ENCODE measurements at regions not wholly inside any gene's neighbourhood (a gene's known extent, or its start where the extent isn't known, plus 50 kb on each side); places are given as distances from the start of the nearest gene placed in this dataset.

DNA sequence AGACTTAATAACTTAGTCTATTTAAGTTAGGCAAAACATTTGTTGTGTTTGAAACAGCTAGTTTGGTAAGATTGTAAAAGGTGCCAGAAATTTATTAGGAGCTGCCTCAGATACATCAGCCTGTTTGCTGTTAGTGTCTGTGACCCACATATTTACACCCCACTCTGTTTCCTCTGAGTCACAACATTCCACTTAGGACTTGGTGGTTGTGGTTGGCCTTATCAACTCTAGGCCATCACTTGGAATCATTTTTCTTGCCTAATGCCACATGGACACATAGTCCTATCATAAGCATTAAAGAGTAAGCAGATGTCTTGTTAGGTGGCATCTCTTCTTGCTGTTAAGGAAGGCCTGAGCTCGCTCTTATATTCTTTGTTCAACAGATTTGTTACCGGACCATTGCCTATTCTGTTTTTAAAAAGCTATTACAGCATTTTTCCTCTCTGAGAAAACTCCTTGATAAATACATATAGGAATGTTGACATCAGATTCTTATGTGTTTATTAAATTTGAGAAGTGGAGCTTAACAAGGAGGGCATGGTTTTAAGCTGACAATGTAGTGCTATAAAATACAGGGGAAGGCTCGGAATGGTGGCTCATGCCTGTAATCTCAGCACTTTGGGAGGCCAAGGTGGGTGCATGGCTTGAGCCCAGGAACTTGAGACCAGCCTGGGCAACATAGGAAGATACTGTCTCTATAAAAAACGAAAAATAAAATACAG is 51.2 kb upstream of the PGRMC2 start:
- DNase-seq (ENCODE audit: low spot score), result no peak
- TF ChIP-seq CTCF (conservative IDR thresholded peaks at IDR 0.05; ENCODE audit: low read length) (no peak), EZH2phosphoT487 (IDR thresholded peaks at IDR 0.05; ENCODE audit: borderline replicate concordance, low read depth, low read length) (no peak)

DNA sequence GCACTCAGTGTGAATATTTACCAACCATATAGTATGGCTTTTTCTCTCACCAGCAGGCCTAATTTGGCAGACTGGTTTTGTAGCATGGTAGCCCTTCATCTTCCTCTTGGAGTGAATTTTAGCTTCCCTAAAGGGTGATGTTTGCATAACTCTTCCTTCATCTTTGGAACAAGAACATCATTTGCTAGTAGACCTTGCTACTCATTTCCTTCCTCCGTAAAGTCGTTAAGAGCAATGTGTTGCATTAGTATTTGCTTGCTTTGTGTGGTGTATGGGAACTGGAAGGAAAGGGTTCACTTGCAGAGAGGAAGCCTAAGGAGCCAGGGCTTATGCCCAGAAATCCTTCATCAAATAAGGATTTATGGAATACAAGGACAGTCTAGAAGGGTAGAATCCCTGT is 50.2 kb upstream of the PGRMC2 start:
- Histone ChIP-seq H3K27ac (ENCODE audit: low read depth, low read length, poor library complexity, severe bottlenecking) (no peak overlapping the region), H3K79me2 (ENCODE audit: insufficient read depth, low read depth, low read length) (no peaks in the 10 kb centered on the region), H3K4me3 (ENCODE audit: low read depth, low read length, poor library complexity, severe bottlenecking) (no peak overlapping the region), H3K4me1 (ENCODE audit: insufficient read depth, low read length, poor library complexity, severe bottlenecking) (no peaks in the 10 kb centered on the region), H3K9me2 (ENCODE audit: insufficient read depth, low read length) (no peaks in the 10 kb centered on the region), H3K4me2 (ENCODE audit: low read length) (no peak overlapping the region), H3K36me3 (ENCODE audit: insufficient read depth, low read length) (no peaks in the 10 kb centered on the region), H2AFZ (ENCODE audit: low read length) (no peak overlapping the region), H4K20me1 (ENCODE audit: insufficient read depth, low read length) (no peaks in the 10 kb centered on the region), H3K9me3 (ENCODE audit: low read length) (no peaks in the 10 kb centered on the region)
- no TSS peak for BruUV-seq (replicated peaks)
- TF ChIP-seq CTCF (conservative IDR thresholded peaks at IDR 0.05; ENCODE audit: low read length) (no peak), EZH2phosphoT487 (IDR thresholded peaks at IDR 0.05; ENCODE audit: borderline replicate concordance, low read depth, low read length) (no peak)
- POLR2A ChIA-PET, result interaction anchor here (0.7 to 2.0 kb wide), 2 partner anchors 12 to 781 kb away, joined by 4 read pairs; no protein-coding TSS in a partner anchor
- CTCF ChIA-PET (ENCODE audit: unreplicated experiment), result no interaction called here
- intact Hi-C loops (cut with micrococcal nuclease; ENCODE audit: unreplicated experiment), result no loop called here
- DNase-seq (ENCODE audit: low spot score), result no peak

More for the DNA sequence above, 51.2 kb upstream of the PGRMC2 start:
- CTCF ChIA-PET (ENCODE audit: unreplicated experiment), result no interaction called here
- no TSS peak for BruUV-seq (replicated peaks)
- no peak overlapping the region for H3K4me2 ChIP-seq (ENCODE audit: low read length)
- no peaks in the 10 kb centered on the region for H3K79me2 ChIP-seq (ENCODE audit: insufficient read depth, low read depth, low read length)
- H3K36me3 ChIP-seq (ENCODE audit: insufficient read depth, low read length), result no peaks in the 10 kb centered on the region
- H3K9me3 ChIP-seq (ENCODE audit: low read length), result no peaks in the 10 kb centered on the region
- H3K27ac ChIP-seq (ENCODE audit: low read depth, low read length, poor library complexity, severe bottlenecking), result no peak overlapping the region
- no peak overlapping the region for H2AFZ ChIP-seq (ENCODE audit: low read length)
- intact Hi-C loops (cut with micrococcal nuclease; ENCODE audit: unreplicated experiment), result no loop called here
- no peaks in the 10 kb centered on the region for H3K4me1 ChIP-seq (ENCODE audit: insufficient read depth, low read length, poor library complexity, severe bottlenecking)
- H3K4me3 ChIP-seq (ENCODE audit: low read depth, low read length, poor library complexity, severe bottlenecking), result no peak overlapping the region
- no peaks in the 10 kb centered on the region for H3K9me2 ChIP-seq (ENCODE audit: insufficient read depth, low read length)
- H4K20me1 ChIP-seq (ENCODE audit: insufficient read depth, low read length), result no peaks in the 10 kb centered on the region
- POLR2A ChIA-PET, result interaction anchor here (0.6 to 2.0 kb wide), 3 partner anchors 11 to 698 kb away, joined by 3 to 4 read pairs (median 3); no protein-coding TSS in a partner anchor
